ENCODE measurements at regions not wholly inside any gene's neighbourhood (a gene's known extent, or its start where the extent isn't known, plus 50 kb on each side); places are given as distances from the start of the nearest gene placed in this dataset.
"Not testable (repeated sequence)": the region's sequence is repeated elsewhere in the genome, so short reads cannot be mapped to it uniquely, and the experiment has no call there.

DNA sequence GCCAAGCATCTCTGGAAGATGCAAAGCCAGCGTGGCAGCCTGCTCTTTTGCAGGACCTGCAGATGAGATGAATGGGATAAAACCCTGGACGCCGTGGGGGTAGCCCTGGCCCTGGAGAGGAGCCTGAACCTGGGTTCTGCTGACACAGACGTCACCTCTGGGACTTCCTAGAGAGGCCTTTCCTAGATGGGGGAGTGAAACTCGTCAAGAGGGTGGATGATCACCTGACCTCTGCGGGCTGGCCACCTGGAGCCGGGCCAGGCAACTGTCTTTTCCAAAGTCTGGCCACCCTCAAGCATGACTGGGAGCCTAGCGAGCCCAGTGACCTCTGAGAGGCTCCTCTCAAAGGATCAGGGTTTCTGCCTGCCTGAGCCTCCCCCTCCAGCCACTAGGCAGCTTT lies 529.0 kb downstream of the KCNJ18 start:
- DNase-seq (ENCODE audit: low read depth, low spot score): peak; percentile 27
- in situ Hi-C loops (cut with HindIII; ENCODE audit: low pct_unique_long_range_greater_than_20kb, low sequenced_read_pairs): no loop called here

DNA sequence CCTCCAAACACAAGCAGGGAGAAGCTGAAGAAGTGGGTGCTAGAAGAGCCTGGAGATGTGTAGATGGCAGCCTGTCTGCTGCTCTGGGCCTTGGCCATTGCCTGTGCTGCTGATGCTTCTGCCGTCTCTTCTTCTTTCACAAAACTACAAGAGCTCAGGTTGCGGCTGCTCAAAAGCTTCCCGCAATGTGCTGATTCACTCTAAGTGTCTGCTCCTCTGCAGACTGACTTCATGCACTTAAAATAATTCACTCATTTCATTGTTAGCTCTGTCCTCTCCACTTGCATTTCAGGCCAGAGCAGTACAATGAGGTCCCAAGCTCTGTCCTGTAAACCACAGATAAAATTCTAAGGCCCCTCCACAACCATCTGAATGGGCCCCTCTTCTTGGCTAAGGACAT lies 534.2 kb downstream of the KCNJ18 start:
- in situ Hi-C loops (cut with HindIII; ENCODE audit: low pct_unique_long_range_greater_than_20kb, low sequenced_read_pairs); DNase-seq (ENCODE audit: low read depth, low spot score): not testable (repeated sequence)

DNA sequence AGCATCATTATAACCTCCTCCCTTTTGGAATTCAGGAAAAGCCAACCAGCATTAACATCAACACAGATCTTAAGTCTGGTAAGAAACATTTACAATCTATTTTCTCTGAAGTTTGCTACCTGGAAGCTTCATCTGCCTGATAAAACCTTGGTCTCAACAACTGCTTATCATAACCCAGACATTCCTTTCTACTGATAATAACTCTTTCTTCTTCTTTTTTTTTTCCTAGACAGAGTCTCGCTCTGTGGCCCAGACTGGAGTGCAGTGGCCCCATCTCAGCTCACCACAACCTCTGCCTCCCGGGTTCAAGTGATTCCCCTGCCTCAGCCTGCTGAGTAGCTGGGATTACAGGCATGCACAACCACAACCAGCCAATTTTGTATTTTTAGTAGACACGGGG lies 534.6 kb downstream of the KCNJ18 start:
- DNase-seq (ENCODE audit: low read depth, low spot score); in situ Hi-C loops (cut with HindIII; ENCODE audit: low pct_unique_long_range_greater_than_20kb, low sequenced_read_pairs): not testable (repeated sequence)

GRCh38 chr17:22227699-22228553 lies 535.6 kb downstream of the KCNJ18 start:
- DNase-seq (ENCODE audit: low read depth, low spot score); in situ Hi-C loops (cut with HindIII; ENCODE audit: low pct_unique_long_range_greater_than_20kb, low sequenced_read_pairs): not testable (repeated sequence)

- in situ Hi-C loops (cut with HindIII; ENCODE audit: low pct_unique_long_range_greater_than_20kb, low sequenced_read_pairs): not testable (repeated sequence)
- peak; percentile 53 for DNase-seq (ENCODE audit: low read depth, low spot score)
Observed at GRCh38 chr17:22229821-22230220, 537.5 kb downstream of the KCNJ18 start.

GRCh38 chr17:22233382-22233781 lies 541.1 kb downstream of the KCNJ18 start:
- in situ Hi-C loops (cut with HindIII; ENCODE audit: low pct_unique_long_range_greater_than_20kb, low sequenced_read_pairs): no loop called here
- no peak for DNase-seq (ENCODE audit: low read depth, low spot score)

GRCh38 chr17:22242472-22242871 lies 550.1 kb downstream of the KCNJ18 start:
- DNase-seq (ENCODE audit: low read depth, low spot score): no peak
- in situ Hi-C loops (cut with HindIII; ENCODE audit: low pct_unique_long_range_greater_than_20kb, low sequenced_read_pairs): no loop called here

- in situ Hi-C loops (cut with HindIII; ENCODE audit: low pct_unique_long_range_greater_than_20kb, low sequenced_read_pairs): no loop called here
- DNase-seq (ENCODE audit: low read depth, low spot score): no peak
Observed at GRCh38 chr17:22251498-22251897, 559.2 kb downstream of the KCNJ18 start.

DNA sequence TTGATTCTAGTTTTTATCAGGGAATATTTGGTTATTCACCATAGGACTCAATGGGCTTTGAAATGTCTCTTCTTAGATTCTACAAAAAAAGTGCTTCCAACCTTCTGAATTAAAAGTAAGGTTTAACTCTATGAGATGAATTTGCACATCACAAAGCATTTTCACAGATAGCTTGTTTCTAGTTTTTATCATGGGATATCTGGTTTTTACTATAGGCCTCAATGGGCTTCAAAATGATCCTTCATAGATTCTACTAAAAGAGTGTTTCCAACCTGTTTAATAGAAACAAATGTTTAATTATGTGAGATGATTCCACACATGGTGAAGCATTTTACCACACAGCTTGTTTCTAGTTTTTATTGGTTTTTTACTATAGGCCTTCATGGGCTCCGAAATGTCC lies 560.7 kb downstream of the KCNJ18 start:
- in situ Hi-C loops (cut with HindIII; ENCODE audit: low pct_unique_long_range_greater_than_20kb, low sequenced_read_pairs): no loop called here

DNA sequence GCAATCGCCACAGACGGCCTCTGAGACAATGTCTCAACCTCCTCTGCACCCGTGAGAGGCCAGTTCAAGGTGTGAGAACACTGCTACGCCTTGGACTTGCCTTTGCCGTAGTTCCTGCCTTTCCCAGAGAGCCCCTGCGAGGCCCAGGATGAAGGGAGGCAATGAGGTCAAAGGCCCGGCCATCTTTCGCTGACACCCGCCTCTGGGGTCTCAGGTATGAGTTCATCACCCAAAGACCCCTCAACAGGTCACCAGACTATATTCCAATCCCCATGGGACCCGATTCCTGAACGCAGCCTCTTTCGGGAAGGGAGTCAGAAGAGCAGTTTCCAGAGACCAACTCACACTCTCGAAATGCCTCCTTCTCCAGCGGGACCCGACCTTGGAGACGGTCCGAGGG lies 573.5 kb downstream of the KCNJ18 start:
- in situ Hi-C loops (cut with HindIII; ENCODE audit: low pct_unique_long_range_greater_than_20kb, low sequenced_read_pairs): no loop called here
- no peak for DNase-seq (ENCODE audit: low read depth, low spot score)

More for the DNA sequence above, 560.7 kb downstream of the KCNJ18 start:
- DNase-seq (ENCODE audit: low read depth, low spot score): no peak

GRCh38 chr17:22266231-22266630 lies 573.9 kb downstream of the KCNJ18 start:
- in situ Hi-C loops (cut with HindIII; ENCODE audit: low pct_unique_long_range_greater_than_20kb, low sequenced_read_pairs): no loop called here
- no peak for DNase-seq (ENCODE audit: low read depth, low spot score)

DNA sequence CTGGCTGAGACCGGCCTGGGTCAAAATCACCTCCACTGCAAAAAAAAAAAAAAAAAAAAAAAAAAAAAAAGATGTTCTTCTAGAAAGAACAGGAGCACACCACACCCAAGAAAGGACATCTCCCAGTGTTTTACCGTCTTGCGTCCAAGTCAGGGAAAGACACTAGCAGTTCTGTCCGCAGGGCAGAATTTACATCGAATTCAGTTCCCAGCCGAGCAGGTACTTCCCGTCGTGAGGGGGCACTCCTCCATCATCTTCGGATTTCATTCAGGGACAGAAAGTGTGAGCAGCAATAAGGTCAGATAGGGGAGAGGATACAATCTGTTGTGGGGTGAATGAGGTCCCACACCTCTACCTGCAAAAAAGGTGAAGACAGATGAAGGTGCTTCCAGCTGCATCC lies 574.7 kb downstream of the KCNJ18 start:
- in situ Hi-C loops (cut with HindIII; ENCODE audit: low pct_unique_long_range_greater_than_20kb, low sequenced_read_pairs): no loop called here
- no peak for DNase-seq (ENCODE audit: low read depth, low spot score)

GRCh38 chr17:22268214-22268911 lies 576.0 kb downstream of the KCNJ18 start:
- no peak for DNase-seq (ENCODE audit: low read depth, low spot score)
- in situ Hi-C loops (cut with HindIII; ENCODE audit: low pct_unique_long_range_greater_than_20kb, low sequenced_read_pairs): no loop called here

- in situ Hi-C loops (cut with HindIII; ENCODE audit: low pct_unique_long_range_greater_than_20kb, low sequenced_read_pairs): no loop called here
- DNase-seq (ENCODE audit: low read depth, low spot score): no peak
Observed at GRCh38 chr17:22268912-22269220, 576.5 kb downstream of the KCNJ18 start.

DNA sequence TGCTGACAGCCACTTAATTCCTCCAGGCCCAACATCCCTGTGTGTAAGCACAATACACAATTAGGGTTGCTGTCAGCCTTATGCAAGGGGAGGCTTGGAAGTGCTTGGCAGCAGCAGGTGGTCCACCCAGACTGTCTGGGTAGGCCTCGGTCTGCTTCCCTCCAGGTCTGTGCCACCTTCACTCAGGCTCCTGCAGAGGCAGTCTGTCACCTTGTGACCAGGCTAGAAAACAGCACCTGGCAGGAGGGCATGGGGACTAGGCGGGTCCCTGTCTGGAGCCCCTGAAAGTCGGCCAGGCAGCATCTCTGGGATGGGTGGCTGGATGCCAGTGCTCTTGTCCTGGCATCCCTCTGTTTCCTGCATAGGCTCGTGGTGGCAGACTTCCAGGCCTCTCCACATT lies 578.1 kb downstream of the KCNJ18 start:
- in situ Hi-C loops (cut with HindIII; ENCODE audit: low pct_unique_long_range_greater_than_20kb, low sequenced_read_pairs): no loop called here
- DNase-seq (ENCODE audit: low read depth, low spot score): no peak

GRCh38 chr17:22270809-22271208 lies 578.5 kb downstream of the KCNJ18 start:
- DNase-seq (ENCODE audit: low read depth, low spot score); in situ Hi-C loops (cut with HindIII; ENCODE audit: low pct_unique_long_range_greater_than_20kb, low sequenced_read_pairs): not testable (repeated sequence)

DNA sequence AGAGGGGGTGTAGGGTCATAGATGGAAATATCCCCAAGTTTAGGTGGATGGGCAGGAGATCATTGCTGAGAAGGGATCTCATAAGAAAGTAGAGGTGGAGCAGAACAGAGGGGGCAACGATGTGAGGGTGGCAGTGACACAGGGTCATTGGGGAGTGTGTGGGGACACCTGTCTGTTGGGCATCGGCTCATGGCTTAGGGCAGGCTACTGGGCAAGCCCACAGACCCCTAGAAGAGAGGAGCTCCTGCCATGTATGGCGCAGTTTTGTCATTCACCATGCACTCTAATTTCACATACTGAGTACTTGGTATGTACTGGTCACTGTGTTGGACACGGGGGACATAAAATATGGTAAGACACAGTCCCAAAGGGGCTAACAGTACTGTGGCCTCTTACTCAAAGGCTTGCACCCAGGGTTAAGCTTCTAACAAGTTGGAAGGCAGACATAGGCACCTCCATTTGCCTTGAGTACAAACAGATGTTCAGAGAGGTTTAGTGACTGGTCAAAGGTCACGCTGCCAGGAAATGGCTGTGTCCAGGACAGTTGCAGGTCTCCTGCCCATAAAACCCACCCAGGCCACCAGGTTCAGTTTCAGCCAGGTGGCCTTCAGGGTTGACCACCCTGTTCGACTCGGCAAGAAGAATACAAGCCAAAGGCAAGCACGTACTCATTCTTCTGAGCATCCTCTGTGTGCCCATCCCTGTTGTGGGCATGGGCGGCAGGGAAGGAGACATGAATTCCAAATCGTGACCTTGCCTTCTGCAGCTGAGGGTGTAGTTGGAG lies 580.2 kb downstream of the KCNJ18 start:
- no peak for DNase-seq (ENCODE audit: low read depth, low spot score)
- in situ Hi-C loops (cut with HindIII; ENCODE audit: low pct_unique_long_range_greater_than_20kb, low sequenced_read_pairs): no loop called here

DNA sequence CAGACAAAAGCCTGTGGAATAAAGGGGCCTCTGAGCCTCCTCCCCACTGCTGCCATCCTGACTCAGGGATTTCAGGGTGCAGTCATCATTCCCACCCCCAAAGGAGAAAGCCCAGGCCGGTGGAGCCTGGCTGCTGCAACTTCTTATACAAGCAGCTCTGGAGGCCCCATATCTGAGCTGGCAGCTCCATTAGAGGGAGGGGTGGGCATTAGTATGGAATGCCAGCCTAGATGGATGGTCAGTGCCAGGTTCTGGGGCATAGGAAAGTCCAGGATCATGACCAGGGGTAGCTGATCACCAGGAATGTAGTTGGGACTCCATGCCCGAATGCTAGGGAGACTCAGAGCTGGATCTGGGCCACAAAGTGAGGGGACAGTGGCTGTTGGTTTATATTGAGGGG lies 581.0 kb downstream of the KCNJ18 start:
- no peak for DNase-seq (ENCODE audit: low read depth, low spot score)
- in situ Hi-C loops (cut with HindIII; ENCODE audit: low pct_unique_long_range_greater_than_20kb, low sequenced_read_pairs): no loop called here
